WERI-Rb-1 (cell line): ENCODE measurements at regions not wholly inside any gene's neighbourhood (a gene's known extent, or its start where the extent isn't known, plus 50 kb on each side); places are given as distances from the start of the nearest gene placed in this dataset.
"Not testable (repeated sequence)": the region's sequence is repeated elsewhere in the genome, so short reads cannot be mapped to it uniquely, and the experiment has no call there.

Source experiments
- DNase-seq: peaks from one replicate; pipeline ENCODE4 v3.0.0-alpha.2; 2020
- H3K27ac ChIP-seq: fragments of 250-450 bp; sonication (Bioruptor Pico); 2 replicates; pipeline ENCODE4 v1.5.1; 2020; ENCODE audit warnings: mild to moderate bottlenecking, moderate library complexity
- H3K27me3 ChIP-seq: fragments of 250-450 bp; sonication (Bioruptor Pico); 2 replicates; pipeline ENCODE4 v1.5.1; 2021; ENCODE audit warnings: mild to moderate bottlenecking, low read depth, moderate library complexity; ENCODE audit not compliant: insufficient read depth, severe bottlenecking
- H3K36me3 ChIP-seq: fragments of 250-450 bp; sonication (Bioruptor Pico); 2 replicates; pipeline ENCODE4 v1.5.1; 2020; ENCODE audit warnings: mild to moderate bottlenecking, moderate library complexity
- H3K4me3 ChIP-seq: 2 replicates; pipeline ENCODE4 v1.5.1; 2011; ENCODE audit warnings: low read depth, mild to moderate bottlenecking, control low read depth, low read length
- H3K9me3 ChIP-seq: fragments of 250-450 bp; sonication (Bioruptor Pico); 2 replicates; pipeline ENCODE4 v1.5.1; 2021; ENCODE audit warnings: mild to moderate bottlenecking, moderate library complexity; ENCODE audit not compliant: severe bottlenecking

DNA sequence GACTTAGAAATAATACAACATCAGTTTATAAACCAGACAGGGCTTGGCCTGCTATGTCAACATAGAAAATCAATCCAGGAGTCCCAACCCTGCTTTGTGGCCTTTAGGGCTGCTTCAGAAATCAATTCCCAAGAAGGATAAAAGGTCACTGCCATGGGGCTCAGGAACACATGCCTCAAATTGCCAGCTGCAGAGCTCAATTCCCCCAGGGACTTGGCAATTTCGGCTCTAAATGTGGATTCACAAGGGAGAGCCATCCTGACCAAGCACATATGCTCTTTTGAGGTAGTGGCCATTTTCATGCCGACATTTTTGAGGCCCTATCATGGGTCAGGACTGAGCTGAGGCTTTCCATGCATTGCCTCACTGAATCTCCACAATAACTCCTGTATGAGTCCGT lies 97.5 kb downstream of the SPDYE17 start:
- H3K27ac ChIP-seq, H3K9me3 ChIP-seq, H3K27me3 ChIP-seq, DNase-seq, H3K4me3 ChIP-seq, H3K36me3 ChIP-seq: not testable (repeated sequence)

DNA sequence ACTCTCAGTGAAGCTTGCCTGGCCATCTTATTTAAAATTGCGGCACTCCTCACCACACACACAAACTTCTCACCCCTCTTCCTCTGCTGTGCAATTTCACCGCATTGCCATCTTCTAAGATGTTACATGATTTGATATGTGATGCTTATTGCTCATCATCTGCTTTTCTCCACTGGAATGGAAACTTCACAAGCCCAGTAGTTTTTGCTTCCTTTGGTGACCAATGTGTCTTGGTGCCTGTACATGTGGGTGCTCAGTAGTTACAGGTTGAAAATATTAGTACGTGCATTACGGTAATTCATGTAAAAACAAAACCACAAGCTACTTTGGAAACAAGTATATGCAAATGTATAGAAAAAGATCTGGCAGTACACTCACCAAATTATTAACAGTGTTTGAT lies 99.2 kb downstream of the SPDYE17 start:
- not testable (repeated sequence) for H3K9me3 ChIP-seq, H3K27me3 ChIP-seq, DNase-seq, H3K4me3 ChIP-seq, H3K27ac ChIP-seq, H3K36me3 ChIP-seq

- not testable (repeated sequence) for DNase-seq, H3K36me3 ChIP-seq, H3K9me3 ChIP-seq, H3K4me3 ChIP-seq, H3K27ac ChIP-seq, H3K27me3 ChIP-seq
Measured at GRCh38 chr7:76931441-76931840, 100.7 kb downstream of the SPDYE17 start.

DNA sequence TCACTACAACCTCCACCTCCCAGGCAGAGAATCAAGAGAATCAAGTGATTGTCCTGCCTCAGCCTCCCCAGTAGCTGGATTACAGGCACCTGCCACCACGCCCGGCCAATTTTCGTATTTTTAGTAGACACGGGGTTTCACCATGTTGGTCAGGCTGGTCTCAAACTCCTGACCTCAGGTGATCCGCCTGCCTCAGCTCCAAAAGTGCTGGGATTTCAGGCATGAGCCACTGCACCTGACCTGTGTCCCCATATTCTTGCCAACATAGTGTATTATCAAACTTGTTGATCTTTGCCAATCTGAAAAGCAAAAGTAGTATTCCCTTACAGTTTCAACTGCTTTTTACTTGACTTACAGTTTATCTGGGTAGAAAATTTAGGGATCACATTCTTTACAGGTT lies 101.7 kb downstream of the SPDYE17 start:
- DNase-seq, H3K27me3 ChIP-seq, H3K9me3 ChIP-seq, H3K36me3 ChIP-seq, H3K4me3 ChIP-seq, H3K27ac ChIP-seq: not testable (repeated sequence)

DNA sequence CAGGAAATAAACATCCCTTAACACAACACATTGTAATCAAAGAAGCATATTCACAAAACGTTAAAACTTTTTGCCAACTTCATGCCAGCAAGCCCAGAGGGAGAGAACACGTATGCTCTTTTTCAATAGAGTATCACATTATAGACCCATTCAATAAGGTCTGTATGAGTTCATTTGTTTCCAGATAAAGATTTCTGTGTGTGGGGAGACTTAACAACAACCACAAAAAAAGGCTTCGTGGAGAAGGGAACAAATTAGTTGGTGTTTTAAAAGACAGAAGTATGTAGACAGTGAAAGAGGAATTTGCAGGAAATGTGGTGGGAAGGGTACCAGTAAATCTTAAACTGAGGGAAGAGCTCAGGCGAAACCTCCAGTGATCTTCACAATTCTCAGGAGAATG lies 103.4 kb downstream of the SPDYE17 start:
- H3K27ac ChIP-seq, H3K36me3 ChIP-seq, H3K4me3 ChIP-seq, H3K27me3 ChIP-seq, H3K9me3 ChIP-seq, DNase-seq: not testable (repeated sequence)

DNA sequence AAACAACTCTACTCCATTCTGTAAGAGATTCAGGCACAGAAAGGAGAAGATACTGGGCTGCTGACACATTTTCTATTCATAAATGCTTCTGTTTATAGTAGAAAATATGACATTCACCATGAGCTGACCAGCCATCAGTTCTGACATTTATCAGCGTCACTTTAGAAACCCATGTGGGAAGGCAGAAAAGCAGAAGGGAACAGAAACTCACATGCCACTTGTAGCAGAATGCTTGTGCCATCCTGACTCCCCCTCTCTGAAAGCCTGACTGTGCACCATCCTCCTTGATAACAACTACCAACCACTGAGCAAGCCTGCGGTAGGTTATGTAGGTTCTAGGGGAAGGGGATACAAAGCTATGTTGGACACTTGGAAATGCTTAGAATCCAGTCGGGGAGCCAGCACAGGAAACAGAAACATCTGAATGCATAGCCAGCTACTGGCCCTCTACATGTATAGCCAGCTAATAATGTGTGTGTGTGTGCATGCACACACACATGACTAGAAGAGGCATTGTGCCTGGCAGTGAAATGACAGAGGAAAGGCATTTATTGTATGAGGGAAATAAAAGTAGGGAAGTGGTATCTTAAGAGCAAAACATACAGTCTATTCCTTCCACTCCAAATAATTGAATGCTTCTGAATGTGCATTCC lies 104.3 kb downstream of the SPDYE17 start:
- H3K4me3 ChIP-seq, H3K27ac ChIP-seq, H3K36me3 ChIP-seq, H3K27me3 ChIP-seq, H3K9me3 ChIP-seq, DNase-seq: not testable (repeated sequence)

DNA sequence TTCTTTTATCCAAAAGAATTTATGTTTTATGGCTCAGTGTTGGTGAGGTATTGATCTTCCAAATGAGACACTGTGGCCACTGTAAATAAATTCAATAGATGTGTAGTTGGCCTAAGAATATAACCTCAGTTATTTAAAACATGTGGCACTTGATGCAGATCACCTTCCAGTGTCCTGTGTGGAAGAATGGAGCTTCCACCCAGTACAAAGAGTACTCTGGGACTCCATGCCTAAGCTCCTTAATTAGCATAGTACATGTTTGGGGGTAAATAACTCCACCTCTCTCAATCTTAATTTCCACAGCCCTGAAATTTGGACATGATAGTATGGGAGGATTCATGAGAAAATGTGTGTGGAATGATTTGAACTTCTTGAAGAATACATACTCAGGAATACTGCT lies 105.7 kb downstream of the SPDYE17 start:
- H3K36me3 ChIP-seq, H3K27ac ChIP-seq, H3K9me3 ChIP-seq, DNase-seq, H3K4me3 ChIP-seq, H3K27me3 ChIP-seq: not testable (repeated sequence)

DNA sequence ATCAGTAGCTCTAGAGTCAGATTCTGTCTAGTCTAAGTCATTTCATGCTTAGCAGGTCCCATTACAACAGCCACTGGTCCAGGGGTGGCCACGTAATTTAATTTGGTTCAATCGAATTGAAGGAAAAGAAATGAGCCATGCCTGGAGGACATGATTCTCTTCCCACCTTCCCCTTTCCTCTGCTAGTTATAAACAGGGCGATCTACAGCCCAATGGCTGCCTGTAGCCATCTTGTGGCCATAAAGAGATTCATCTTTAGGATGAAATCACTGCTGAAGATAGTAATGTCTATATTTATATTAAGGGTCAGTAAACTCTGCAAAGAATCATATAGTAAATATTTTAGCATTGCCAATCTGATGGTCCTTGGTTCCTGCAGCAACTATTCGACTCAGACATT lies 107.4 kb downstream of the SPDYE17 start:
- H3K36me3 ChIP-seq, H3K9me3 ChIP-seq, DNase-seq: not testable (repeated sequence)

DNA sequence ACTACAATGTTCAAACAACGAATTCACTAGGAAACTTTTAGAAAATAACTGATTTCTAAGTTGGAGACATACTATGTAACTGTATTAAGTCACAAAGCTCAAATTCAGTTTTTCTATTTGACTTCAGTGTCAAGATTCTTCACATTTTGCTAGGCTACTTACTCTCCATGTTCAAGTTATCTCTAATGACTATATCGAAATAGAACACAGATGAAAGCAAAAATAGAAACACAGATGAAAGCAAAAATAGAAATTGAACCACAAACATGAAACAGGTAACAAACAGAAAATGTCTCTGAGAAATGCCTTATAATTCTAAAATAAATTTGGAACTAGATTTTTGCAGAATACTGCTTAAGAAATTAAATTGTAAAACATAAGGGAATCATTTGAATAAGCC lies 113.5 kb downstream of the SPDYE17 start:
- H3K4me3 ChIP-seq, H3K9me3 ChIP-seq, H3K27me3 ChIP-seq, DNase-seq, H3K27ac ChIP-seq, H3K36me3 ChIP-seq: not testable (repeated sequence)

More for the DNA sequence above, 107.4 kb downstream of the SPDYE17 start:
- not testable (repeated sequence) for H3K4me3 ChIP-seq, H3K27ac ChIP-seq, H3K27me3 ChIP-seq

- not testable (repeated sequence) for H3K27me3 ChIP-seq, H3K4me3 ChIP-seq, DNase-seq, H3K27ac ChIP-seq, H3K36me3 ChIP-seq, H3K9me3 ChIP-seq
Measured at GRCh38 chr7:76914361-76914760, 117.8 kb downstream of the SPDYE17 start.

GRCh38 chr7:76912011-76912814 lies 119.9 kb downstream of the SPDYE17 start:
- H3K36me3 ChIP-seq, DNase-seq, H3K27ac ChIP-seq, H3K27me3 ChIP-seq, H3K9me3 ChIP-seq, H3K4me3 ChIP-seq: not testable (repeated sequence)

DNA sequence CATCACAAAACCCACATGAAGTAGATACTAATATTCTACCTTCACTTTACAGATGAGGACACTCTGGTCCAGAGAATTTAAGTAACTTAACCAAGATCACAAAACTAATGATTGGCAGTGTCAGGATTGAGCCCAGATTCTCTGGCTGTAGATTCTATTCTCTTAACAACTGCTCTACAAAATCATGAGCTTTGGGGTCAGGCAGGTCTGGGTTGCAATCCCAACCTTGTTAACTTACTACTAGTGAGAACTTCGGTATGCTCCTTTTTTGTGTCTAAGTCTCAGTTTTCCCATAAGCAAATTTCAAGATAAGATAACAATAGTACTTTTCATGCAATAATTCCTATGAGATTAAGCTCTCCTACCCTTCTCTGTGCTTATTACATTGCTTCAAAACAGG lies 127.5 kb downstream of the SPDYE17 start:
- H3K36me3 ChIP-seq, H3K4me3 ChIP-seq, DNase-seq: not testable (repeated sequence)

DNA sequence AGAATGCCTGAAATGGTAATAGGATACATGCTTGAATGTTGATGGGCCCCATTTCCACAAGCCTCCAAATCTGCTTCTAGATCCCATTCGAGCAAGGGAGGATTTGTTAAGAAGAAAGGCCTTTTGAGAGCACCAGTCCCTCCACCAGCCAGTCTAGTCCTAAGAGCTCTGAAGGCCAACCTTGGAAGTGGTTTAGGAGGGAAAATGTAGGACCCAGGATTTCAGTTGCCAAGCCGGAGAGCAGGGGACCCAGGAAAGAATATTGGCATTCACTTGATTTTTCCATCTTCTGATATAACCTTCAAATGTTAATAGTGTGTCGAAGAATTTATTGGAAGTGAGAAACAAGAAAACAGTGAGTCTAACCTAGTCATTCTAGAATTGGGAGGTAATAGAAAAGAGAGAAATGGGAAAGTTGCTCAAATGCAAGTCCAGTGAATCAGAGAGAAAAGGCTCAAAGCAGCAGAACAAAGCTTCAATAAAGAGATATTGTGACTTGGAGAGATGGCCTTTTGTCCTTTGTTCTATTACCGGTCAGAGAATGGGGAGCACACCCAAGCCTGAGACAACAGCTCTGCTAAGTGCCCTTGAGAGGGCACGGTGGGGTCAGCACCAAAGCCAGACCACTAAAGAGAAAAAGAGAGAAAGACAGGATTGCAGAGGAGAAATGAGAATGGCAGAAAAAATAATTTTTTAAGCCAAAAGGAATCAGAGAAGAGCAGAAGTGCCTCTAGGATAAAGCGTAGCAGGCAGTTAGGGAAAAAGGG lies 130.0 kb downstream of the SPDYE17 start:
- not testable (repeated sequence) for H3K36me3 ChIP-seq, H3K27ac ChIP-seq, H3K4me3 ChIP-seq, DNase-seq, H3K27me3 ChIP-seq, H3K9me3 ChIP-seq

More for the DNA sequence above, 127.5 kb downstream of the SPDYE17 start:
- not testable (repeated sequence) for H3K27me3 ChIP-seq, H3K9me3 ChIP-seq, H3K27ac ChIP-seq

GRCh38 chr7:76898807-76899206 lies 133.4 kb downstream of the SPDYE17 start:
- not testable (repeated sequence) for H3K9me3 ChIP-seq, H3K27me3 ChIP-seq, H3K36me3 ChIP-seq, H3K27ac ChIP-seq, H3K4me3 ChIP-seq, DNase-seq
